Gastrocnemius medialis (tissue), 4 donors: ENCODE measurements at regions not wholly inside any gene's neighbourhood (a gene's known extent, or its start where the extent isn't known, plus 50 kb on each side); places are given as distances from the start of the nearest gene placed in this dataset.
"Not testable (repeated sequence)": the region's sequence is repeated elsewhere in the genome, so short reads cannot be mapped to it uniquely, and the experiment has no call there.

ENCODE experiments used
- CTCF ChIP-seq, 5 experiments: fragments of 450-650 bp in 3 of 5; fragments of 200-600 bp in 2 of 5; sonication (generic) in 2 of 5; IDR thresholded peaks in 4 of 5; conservative IDR thresholded peaks in 1 of 5; 1 replicate in 4 of 5; 2 replicates in 1 of 5; pipeline ENCODE4 v1.5.1; 2016 to 2019; ENCODE audit warnings: antibody characterized with exemption in 5 of 5, mild to moderate bottlenecking in 3 of 5, moderate library complexity in 3 of 5
- POLR2A ChIP-seq, 2 donors: fragments of 450-650 bp; IDR thresholded peaks; one replicate each; pipeline ENCODE4 v1.6.1; 2017; ENCODE audit warnings: antibody characterized with exemption in 2 of 2, mild to moderate bottlenecking in 2 of 2, moderate library complexity in 2 of 2

- TF ChIP-seq CTCF (IDR thresholded peaks at IDR 0.05 in 4 of 5, conservative IDR thresholded peaks at IDR 0.05 in 1 of 5); POLR2A (IDR thresholded peaks at IDR 0.05): not testable (repeated sequence)
These were observed 71.3 kb upstream of the SLC22A23 start for GRCh38 chr6:3528081-3528671.
